ENCODE measurements at regions not wholly inside any gene's neighbourhood (a gene's known extent, or its start where the extent isn't known, plus 50 kb on each side); places are given as distances from the start of the nearest gene placed in this dataset.
"Not testable (repeated sequence)": the region's sequence is repeated elsewhere in the genome, so short reads cannot be mapped to it uniquely, and the experiment has no call there.

DNA sequence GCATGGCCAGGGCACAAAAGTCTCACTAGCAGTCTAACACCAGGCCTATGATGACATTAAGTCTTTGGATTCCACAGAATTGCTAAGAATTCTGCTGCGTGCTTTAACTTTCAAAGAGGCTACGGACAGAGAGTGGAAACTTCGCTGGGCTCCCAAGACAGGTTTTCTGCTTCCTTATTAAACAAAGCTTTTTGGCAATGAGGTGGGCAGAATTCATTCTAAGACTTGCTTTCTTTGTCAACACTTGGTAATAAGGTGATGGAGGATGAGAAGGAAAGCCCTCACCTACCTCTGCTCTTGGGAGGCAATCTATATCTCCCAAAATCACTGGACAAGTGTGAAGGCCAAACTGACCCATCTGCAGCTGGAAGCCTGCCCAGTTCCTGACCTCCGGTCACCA lies 231.9 kb downstream of the ATPSCKMT start:
- no peak overlapping the region for H3K4me3 ChIP-seq (ENCODE audit: low read depth, low read length)
- DNase-seq (ENCODE audit: low read depth): no peak
- TF ChIP-seq, protein P1, sequence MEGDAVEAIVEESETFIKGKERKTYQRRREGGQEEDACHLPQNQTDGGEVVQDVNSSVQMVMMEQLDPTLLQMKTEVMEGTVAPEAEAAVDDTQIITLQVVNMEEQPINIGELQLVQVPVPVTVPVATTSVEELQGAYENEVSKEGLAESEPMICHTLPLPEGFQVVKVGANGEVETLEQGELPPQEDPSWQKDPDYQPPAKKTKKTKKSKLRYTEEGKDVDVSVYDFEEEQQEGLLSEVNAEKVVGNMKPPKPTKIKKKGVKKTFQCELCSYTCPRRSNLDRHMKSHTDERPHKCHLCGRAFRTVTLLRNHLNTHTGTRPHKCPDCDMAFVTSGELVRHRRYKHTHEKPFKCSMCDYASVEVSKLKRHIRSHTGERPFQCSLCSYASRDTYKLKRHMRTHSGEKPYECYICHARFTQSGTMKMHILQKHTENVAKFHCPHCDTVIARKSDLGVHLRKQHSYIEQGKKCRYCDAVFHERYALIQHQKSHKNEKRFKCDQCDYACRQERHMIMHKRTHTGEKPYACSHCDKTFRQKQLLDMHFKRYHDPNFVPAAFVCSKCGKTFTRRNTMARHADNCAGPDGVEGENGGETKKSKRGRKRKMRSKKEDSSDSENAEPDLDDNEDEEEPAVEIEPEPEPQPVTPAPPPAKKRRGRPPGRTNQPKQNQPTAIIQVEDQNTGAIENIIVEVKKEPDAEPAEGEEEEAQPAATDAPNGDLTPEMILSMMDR (IDR thresholded peaks at IDR 0.05; ENCODE audit: low read depth, low read length): no peak
- TF ChIP-seq, protein P2, sequence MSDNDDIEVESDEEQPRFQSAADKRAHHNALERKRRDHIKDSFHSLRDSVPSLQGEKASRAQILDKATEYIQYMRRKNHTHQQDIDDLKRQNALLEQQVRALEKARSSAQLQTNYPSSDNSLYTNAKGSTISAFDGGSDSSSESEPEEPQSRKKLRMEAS (IDR thresholded peaks at IDR 0.05; ENCODE audit: low read depth, low read length): no peak
- no peak for TF ChIP-seq MYC (IDR thresholded peaks at IDR 0.05; ENCODE audit: low read depth, low read length)
- TF ChIP-seq POLR2A (IDR thresholded peaks at IDR 0.05; ENCODE audit: extremely low read depth, insufficient read length): no peak

DNA sequence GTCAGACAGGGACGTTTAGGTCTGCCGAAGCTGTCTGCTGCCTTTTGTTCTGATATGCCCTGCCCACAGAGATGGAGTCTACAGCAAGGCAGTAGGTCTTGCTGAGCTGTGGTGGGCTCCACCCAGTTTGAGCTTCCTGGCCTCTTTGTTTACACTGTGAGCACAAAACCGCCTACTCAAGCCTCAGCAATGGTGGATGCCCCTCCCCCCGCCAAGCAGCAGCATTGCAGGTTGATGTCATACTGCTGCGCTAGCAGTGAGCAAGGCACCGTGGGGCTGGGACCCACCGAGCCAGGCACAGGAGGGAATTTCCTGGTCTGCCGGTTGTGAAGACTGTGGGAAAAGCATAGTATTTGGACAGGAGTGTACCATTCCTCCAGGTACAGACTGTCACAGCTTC lies 233.1 kb downstream of the ATPSCKMT start:
- DNase-seq (ENCODE audit: low read depth); H3K4me3 ChIP-seq (ENCODE audit: low read depth, low read length): not testable (repeated sequence)

DNA sequence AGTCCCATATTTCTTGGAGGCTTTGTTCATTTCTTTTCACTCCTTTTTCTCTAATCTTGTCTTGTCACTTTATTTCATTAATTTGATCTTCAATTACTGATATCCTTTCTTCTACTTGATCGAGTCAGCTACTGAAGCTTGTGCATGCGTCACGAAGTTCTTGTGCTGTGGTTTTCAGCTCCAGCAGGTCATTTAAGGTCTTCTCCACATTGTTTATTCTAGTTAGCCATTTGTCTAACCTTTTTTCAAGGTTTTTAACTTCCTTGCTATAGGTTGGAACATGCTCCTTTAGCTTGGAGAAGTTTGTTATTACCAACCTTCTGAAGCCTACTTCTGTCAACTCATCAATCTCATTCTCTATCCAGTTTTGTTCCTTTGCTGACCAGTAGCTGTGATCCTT lies 234.0 kb downstream of the ATPSCKMT start:
- not testable (repeated sequence) for DNase-seq (ENCODE audit: low read depth); H3K4me3 ChIP-seq (ENCODE audit: low read depth, low read length)

DNA sequence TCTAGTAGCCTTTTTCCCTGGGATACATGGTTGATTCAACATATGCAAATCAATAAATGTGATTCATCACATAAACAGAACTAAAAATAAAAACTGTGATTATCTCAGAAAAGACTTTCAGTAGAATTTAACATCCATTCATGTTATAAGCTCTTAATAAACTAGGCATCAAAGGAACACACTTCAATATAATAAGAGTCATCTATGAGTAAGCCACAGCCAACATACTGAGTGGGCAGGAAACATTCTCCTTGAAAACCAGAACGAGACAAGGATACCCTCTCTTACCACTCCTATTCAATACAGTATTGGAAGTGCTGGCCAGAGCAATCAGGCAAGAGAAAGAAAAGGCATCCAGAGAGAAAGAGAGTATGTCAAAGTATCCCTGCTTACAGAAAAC lies 239.9 kb downstream of the ATPSCKMT start:
- H3K4me3 ChIP-seq (ENCODE audit: low read depth, low read length): no peak overlapping the region
- no peak for DNase-seq (ENCODE audit: low read depth)
- TF ChIP-seq, protein P2 (IDR thresholded peaks at IDR 0.05; ENCODE audit: low read depth, low read length): no peak
- TF ChIP-seq POLR2A (IDR thresholded peaks at IDR 0.05; ENCODE audit: extremely low read depth, insufficient read length) (no peak), MYC (IDR thresholded peaks at IDR 0.05; ENCODE audit: low read depth, low read length) (no peak)
- TF ChIP-seq, protein P1 (IDR thresholded peaks at IDR 0.05; ENCODE audit: low read depth, low read length): no peak

DNA sequence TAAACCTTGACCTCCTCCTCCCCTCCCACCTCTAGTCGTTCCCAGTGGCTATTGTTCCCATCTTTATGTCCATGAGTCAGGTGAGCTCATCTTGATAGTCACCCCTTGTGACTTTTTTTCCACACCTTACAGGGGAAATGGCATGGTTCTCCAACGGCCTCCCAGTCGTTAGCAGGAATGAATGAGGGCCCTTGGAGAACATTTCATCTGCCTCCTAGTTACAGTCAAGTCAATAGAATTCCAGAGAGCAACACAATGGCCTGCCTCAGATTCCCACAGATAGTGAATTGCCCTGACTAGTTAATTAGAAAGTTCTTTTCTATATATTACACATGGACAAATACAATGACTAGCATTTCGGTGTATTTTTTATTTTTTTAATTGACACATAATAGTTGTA lies 262.6 kb downstream of the ATPSCKMT start:
- no peak for DNase-seq (ENCODE audit: low read depth)
- TF ChIP-seq, protein P1 (IDR thresholded peaks at IDR 0.05; ENCODE audit: low read depth, low read length): no peak
- TF ChIP-seq, protein P2 (IDR thresholded peaks at IDR 0.05; ENCODE audit: low read depth, low read length): no peak
- H3K4me3 ChIP-seq (ENCODE audit: low read depth, low read length): no peak overlapping the region

DNA sequence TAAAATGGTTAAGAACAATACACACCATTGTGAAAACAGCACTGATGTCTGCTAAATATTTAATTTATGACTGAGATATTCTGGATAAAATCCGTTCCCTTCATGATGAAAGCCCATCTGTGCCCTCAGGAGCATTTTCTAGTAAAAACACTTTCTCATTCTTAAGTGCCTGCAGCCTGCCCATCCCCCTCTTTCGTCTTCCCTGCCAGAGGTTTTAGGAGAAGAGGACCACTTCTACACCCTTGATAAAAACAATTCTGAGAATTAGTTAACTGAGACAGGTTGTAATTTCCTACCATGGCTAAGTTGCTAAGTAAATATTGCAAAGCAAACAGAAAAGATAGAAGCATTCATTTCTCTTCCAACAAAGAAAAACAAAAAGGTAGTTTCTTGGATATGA lies 272.6 kb downstream of the ATPSCKMT start:
- DNase-seq (ENCODE audit: low read depth): no peak
- H3K4me3 ChIP-seq (ENCODE audit: low read depth, low read length): no peak overlapping the region
- TF ChIP-seq, protein P2 (IDR thresholded peaks at IDR 0.05; ENCODE audit: low read depth, low read length): no peak
- TF ChIP-seq MYC (IDR thresholded peaks at IDR 0.05; ENCODE audit: low read depth, low read length) (no peak), POLR2A (IDR thresholded peaks at IDR 0.05; ENCODE audit: extremely low read depth, insufficient read length) (no peak)
- TF ChIP-seq, protein P1 (IDR thresholded peaks at IDR 0.05; ENCODE audit: low read depth, low read length): no peak

DNA sequence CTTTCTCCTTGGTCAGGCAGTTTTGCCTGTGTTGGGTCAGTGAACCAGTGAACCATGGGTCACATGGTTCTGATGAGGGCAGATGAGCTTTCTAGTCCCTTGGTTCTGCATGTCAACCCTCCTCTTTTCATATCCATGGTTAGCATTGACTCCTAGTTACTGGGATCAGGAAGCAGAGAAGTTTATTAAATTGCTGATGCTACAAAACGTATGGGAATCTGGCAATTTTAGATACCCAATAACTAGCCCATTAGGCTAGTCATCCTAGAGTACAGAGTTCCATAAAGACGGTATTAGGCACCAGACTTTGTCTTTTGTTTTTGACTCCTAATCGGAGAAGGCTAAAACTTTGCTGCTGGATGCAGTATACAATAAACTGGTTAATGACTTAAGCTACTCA lies 273.1 kb downstream of the ATPSCKMT start:
- TF ChIP-seq, protein P1 (IDR thresholded peaks at IDR 0.05; ENCODE audit: low read depth, low read length): no peak
- no peak for TF ChIP-seq MYC (IDR thresholded peaks at IDR 0.05; ENCODE audit: low read depth, low read length)
- TF ChIP-seq, protein P2 (IDR thresholded peaks at IDR 0.05; ENCODE audit: low read depth, low read length): no peak
- no peak for TF ChIP-seq POLR2A (IDR thresholded peaks at IDR 0.05; ENCODE audit: extremely low read depth, insufficient read length)

More for the DNA sequence above, 273.1 kb downstream of the ATPSCKMT start:
- no peak overlapping the region for H3K4me3 ChIP-seq (ENCODE audit: low read depth, low read length)
- DNase-seq (ENCODE audit: low read depth): no peak

Measured in NB4 (cell line).